HUES6 (cell line): ENCODE measurements at regions not wholly inside any gene's neighbourhood (a gene's known extent, or its start where the extent isn't known, plus 50 kb on each side); places are given as distances from the start of the nearest gene placed in this dataset.
"Not testable (repeated sequence)": the region's sequence is repeated elsewhere in the genome, so short reads cannot be mapped to it uniquely, and the experiment has no call there.

ENCODE experiments used
- H3K27ac ChIP-seq: 2 replicates; pipeline ENCODE4 v1.7.0; 2013; ENCODE audit warnings: low read depth, mild to moderate bottlenecking, low read length, inconsistent platforms
- H3K27me3 ChIP-seq: 2 replicates; pipeline ENCODE4 v1.6.1; 2013; ENCODE audit warnings: low read length; ENCODE audit not compliant: control insufficient read depth, insufficient read depth
- H3K36me3 ChIP-seq: 2 replicates; pipeline ENCODE4 v1.6.1; 2013; ENCODE audit warnings: low read length; ENCODE audit not compliant: control insufficient read depth, insufficient read depth
- H3K4me1 ChIP-seq: 2 replicates; pipeline ENCODE4 v1.6.1; 2013; ENCODE audit warnings: low read length; ENCODE audit not compliant: control insufficient read depth, insufficient read depth
- H3K4me3 ChIP-seq: 2 replicates; pipeline ENCODE4 v1.5.1; 2013; ENCODE audit warnings: low read depth, low read length
- H3K9ac ChIP-seq: one replicate; pipeline ENCODE4 v1.6.1; 2013; ENCODE audit warnings: mild to moderate bottlenecking, low read length
- H3K9me3 ChIP-seq: 2 replicates; pipeline ENCODE4 v1.6.1; 2013; ENCODE audit warnings: low read depth, low read length; ENCODE audit not compliant: control insufficient read depth, insufficient read depth

- H3K4me3 ChIP-seq: no peak overlapping the region
- H3K4me1 ChIP-seq: no peaks in the 10 kb centered on the region
- H3K9me3 ChIP-seq: peaks cover 5% of the 10 kb centered on the region; the same call in 1 of the 2 replicates
- H3K27ac ChIP-seq: no peak overlapping the region
- no peaks in the 10 kb centered on the region for H3K36me3 ChIP-seq
- no peak overlapping the region for H3K9ac ChIP-seq
- no peaks in the 10 kb centered on the region for H3K27me3 ChIP-seq
These were observed 256.8 kb downstream of the MATN1 start for GRCh38 chr1:30466610-30467009.

DNA sequence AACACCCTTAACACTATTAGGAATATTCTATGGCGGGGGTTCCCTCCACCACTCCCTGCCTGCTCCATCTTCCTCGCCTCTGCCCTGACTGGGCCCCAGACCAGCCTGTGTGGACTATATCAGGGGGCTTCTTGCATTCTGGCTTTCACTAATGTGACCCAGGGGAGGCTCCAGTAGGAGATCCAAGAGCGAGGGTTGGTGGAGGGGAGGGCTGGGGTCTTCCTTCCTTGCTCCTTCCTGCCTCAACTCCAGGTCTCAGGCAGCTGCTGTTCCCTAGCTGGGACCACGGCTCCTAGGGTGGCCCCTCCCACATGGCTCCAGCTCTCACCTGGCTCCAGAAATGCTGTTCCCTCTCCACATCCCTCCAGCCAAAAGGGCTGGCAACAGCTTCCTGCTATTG, 257.4 kb downstream of the MATN1 start:
- H3K27ac ChIP-seq: no peak overlapping the region
- peaks cover 5% of the 10 kb centered on the region; the same call in 1 of the 2 replicates for H3K9me3 ChIP-seq
- H3K9ac ChIP-seq: no peak overlapping the region
- H3K27me3 ChIP-seq: no peaks in the 10 kb centered on the region
- H3K36me3 ChIP-seq: no peaks in the 10 kb centered on the region
- H3K4me3 ChIP-seq: no peak overlapping the region
- no peaks in the 10 kb centered on the region for H3K4me1 ChIP-seq

DNA sequence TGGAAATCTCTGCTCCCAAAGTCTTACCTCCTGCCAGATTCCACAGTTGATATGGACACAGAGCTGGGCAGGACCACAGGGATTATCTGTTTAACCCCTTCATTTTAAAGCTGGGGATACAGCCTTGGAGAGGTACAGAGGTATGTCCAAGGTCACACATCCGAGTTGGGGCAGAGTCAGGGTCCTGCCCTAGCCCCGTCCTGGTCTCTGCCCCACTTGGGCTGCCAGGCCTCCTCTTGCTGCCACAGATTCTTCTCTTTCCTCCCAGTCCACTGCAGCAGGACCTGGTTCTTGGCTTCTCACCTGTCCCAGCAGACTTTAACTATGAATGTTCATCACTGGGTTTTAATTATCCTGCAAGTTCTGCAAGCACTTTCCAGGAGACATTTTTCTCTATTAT, 258.3 kb downstream of the MATN1 start:
- peaks cover 12% of the 10 kb centered on the region for H3K9me3 ChIP-seq
- H3K36me3 ChIP-seq: no peaks in the 10 kb centered on the region
- no peaks in the 10 kb centered on the region for H3K27me3 ChIP-seq
- no peak overlapping the region for H3K4me3 ChIP-seq
- H3K27ac ChIP-seq: no peak overlapping the region
- no peak overlapping the region for H3K9ac ChIP-seq
- H3K4me1 ChIP-seq: no peaks in the 10 kb centered on the region

DNA sequence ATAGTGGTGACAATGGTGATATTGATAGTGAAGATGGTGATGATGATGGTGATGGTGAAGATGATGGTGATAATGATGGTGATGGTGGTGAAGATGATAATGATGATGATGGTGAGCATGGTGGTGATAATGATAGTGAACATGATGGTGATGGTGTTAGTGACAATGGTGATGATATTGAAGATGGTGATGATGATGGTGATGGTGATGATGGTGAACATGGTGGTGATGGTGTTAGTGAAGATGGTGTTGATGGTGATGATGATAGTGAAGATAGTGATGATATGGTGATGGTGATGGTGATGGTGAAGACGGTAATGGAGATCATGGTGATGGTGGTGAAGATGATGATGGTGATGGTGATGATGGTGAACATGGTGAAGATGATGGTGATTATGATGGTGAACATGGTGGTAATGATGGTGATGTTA, 259.2 kb downstream of the MATN1 start:
- Histone ChIP-seq H3K27me3 (no peaks in the 10 kb centered on the region), H3K4me3 (no peak overlapping the region), H3K27ac (no peak overlapping the region), H3K4me1 (no peaks in the 10 kb centered on the region), H3K9me3 (peaks cover 21% of the 10 kb centered on the region), H3K9ac (no peak overlapping the region), H3K36me3 (no peaks in the 10 kb centered on the region)

DNA sequence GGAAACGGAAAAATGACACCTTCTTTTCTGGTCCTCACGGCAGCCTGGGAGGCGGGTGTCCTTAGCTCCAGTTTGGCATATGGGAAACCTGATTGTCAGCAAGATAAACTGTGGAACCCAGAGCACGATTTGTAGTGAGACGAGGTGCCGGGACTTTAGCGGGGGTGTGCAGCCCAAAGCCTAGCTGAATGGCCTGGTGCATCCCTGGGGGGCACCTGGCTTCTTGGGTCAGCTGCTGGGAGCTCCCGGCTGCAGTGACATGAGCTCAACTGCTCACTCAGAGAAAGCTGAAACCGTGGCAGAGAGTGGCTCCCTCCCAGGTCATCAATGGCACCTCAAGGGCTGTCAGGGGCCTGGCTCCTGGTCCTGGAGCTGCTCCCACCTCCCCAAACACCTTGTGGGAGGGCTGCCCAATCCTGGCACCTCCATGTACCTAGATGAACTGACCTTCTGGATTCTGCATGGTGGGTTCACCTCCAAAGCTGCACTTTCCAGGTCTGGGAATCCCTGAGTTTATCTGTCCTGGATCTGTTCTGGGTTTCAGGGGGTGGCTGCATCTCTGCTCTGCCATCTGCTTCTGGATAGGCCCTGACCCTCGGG, 260.5 kb downstream of the MATN1 start:
- Histone ChIP-seq H3K9me3 (peaks cover 26% of the 10 kb centered on the region), H3K36me3 (no peaks in the 10 kb centered on the region), H3K27ac (no peak overlapping the region), H3K27me3 (no peaks in the 10 kb centered on the region), H3K9ac (no peak overlapping the region), H3K4me1 (no peaks in the 10 kb centered on the region), H3K4me3 (no peak overlapping the region)

DNA sequence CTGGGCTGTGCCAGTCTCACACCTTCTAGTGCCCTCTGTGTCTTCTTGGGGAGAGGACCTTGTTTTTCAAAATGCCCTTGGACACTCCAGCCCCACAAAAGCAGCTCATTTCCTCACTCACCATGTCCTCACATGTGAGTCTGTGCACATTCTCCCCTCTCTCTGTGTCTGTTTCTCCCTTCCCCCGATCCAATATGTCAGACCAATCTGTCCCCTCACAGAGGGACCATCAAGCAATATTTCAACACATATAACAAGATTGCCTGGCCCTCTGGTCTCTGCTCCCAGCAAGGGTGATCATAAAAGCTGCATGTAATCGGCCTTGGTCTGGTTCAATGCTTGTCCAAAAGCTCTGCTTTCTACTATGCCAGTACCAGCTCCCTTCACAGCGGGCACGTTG, 261.2 kb downstream of the MATN1 start:
- no peaks in the 10 kb centered on the region for H3K36me3 ChIP-seq
- H3K27me3 ChIP-seq: no peaks in the 10 kb centered on the region
- H3K4me1 ChIP-seq: no peaks in the 10 kb centered on the region
- H3K27ac ChIP-seq: no peak overlapping the region
- peaks cover 26% of the 10 kb centered on the region for H3K9me3 ChIP-seq
- no peak overlapping the region for H3K9ac ChIP-seq
- H3K4me3 ChIP-seq: no peak overlapping the region

DNA sequence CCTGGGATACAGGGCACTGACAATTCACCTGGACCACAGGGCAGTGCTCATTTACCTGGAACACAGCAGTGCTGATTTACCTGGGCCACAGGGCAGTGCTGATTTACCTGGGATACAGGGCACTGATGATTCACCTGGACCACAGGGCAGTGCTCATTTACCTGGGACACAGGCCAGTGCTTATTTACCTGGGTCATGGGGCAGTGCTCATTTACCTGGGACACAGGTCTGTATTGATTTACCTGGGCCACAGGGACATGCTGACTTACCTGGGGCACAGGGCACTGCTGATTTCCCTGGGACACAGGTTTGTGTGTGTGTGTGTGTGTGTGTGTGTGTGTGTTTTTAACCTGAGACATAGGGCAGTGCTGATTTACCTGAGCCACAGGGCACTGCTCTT, 261.7 kb downstream of the MATN1 start:
- Histone ChIP-seq H3K9me3 (peaks cover 26% of the 10 kb centered on the region), H3K36me3 (no peaks in the 10 kb centered on the region), H3K27ac (no peak overlapping the region), H3K4me1 (no peaks in the 10 kb centered on the region), H3K27me3 (no peaks in the 10 kb centered on the region), H3K4me3 (no peak overlapping the region), H3K9ac (no peak overlapping the region)

- peaks cover 26% of the 10 kb centered on the region for H3K9me3 ChIP-seq
- H3K36me3 ChIP-seq: no peaks in the 10 kb centered on the region
- no peaks in the 10 kb centered on the region for H3K4me1 ChIP-seq
- no peak overlapping the region for H3K9ac ChIP-seq
- no peak overlapping the region for H3K4me3 ChIP-seq
- H3K27me3 ChIP-seq: no peaks in the 10 kb centered on the region
- H3K27ac ChIP-seq: no peak overlapping the region
These were observed 262.7 kb downstream of the MATN1 start for GRCh38 chr1:30460661-30461060.

DNA sequence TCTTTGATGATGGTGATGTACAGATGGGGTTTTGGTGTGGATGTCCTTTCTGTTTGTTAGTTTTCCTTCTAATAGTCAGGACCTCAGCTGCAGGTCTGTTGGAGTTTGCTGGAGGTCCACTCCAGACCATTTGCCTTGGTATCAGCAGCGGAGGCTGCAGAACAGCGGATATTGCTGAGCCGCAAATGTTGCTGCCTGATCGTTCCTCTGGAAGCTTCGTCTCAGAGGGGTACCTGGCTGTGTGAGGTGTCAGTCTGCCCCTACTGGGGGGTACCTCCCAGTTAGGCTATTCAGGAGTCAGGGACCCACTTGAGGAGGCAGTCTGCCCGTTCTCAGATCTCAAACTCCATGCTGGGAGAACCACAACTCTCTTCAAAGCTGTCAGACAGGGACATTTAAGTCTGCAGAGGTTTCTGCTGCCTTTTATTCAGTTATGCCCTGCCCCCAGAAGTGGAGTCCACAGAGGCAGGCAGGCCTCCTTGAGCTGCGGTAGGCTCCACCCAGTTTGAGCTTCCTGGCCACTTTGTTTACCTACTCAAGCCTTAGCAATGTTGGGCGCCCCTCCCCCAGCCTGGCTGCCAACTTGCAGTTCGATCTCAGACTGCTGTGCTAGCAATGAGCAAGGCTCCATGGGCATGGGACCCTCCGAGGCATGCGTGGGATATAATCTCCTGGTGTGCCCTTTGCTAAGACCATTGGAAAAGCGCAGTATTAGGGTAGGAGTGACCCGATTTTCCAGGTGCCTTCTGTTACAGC, 264.5 kb downstream of the MATN1 start:
- H3K27ac ChIP-seq, H3K36me3 ChIP-seq, H3K9ac ChIP-seq, H3K27me3 ChIP-seq, H3K4me1 ChIP-seq, H3K4me3 ChIP-seq: not testable (repeated sequence)
- peaks cover 21% of the 10 kb centered on the region for H3K9me3 ChIP-seq

DNA sequence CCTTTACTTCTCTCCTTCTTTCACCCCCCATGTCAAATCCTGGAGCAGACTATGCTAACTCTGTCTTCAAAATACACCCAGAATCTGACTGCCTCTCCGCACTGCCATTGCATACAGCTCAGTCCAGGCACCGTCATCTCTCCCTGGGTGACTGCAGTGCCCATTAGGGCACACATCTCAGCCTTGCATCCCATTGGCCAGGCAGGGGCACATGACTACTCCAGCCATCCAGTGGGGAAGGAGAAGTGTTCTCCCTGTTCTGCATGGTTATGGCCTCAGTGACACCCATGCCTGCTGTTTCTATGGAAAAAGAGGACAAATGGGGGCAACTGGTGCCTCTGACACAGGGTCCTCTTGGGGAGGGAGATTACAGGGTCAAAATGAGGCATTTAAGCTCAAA, 270.5 kb downstream of the MATN1 start:
- no peaks in the 10 kb centered on the region; the same call in 1 of the 2 replicates for H3K9me3 ChIP-seq
- H3K9ac ChIP-seq: no peak overlapping the region
- H3K27ac ChIP-seq: no peak overlapping the region
- no peak overlapping the region for H3K4me3 ChIP-seq
- H3K27me3 ChIP-seq: no peaks in the 10 kb centered on the region
- H3K4me1 ChIP-seq: no peaks in the 10 kb centered on the region
- no peaks in the 10 kb centered on the region for H3K36me3 ChIP-seq

DNA sequence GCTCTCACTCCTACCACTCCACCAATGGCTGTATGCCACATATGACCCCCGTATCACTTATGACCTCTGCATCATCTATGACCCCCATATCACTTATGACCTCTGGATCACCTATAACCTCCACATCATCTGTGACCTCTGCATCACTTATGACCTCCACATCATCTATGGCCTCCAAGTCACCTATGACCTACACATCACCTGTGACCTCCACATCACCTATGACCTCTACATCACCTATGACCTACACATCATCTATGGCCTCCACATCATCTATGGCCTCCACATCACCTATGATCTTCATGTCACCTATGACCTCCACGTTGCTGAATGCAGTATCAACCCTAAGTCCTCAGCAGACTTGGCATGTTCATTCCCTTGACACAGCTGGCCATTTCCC, 271.2 kb downstream of the MATN1 start:
- no peak overlapping the region for H3K27ac ChIP-seq
- H3K9me3 ChIP-seq: no peaks in the 10 kb centered on the region; the same call in 1 of the 2 replicates
- H3K9ac ChIP-seq: no peak overlapping the region
- H3K4me3 ChIP-seq: no peak overlapping the region
- no peaks in the 10 kb centered on the region for H3K36me3 ChIP-seq
- no peaks in the 10 kb centered on the region for H3K27me3 ChIP-seq
- H3K4me1 ChIP-seq: no peaks in the 10 kb centered on the region
